Stimulated activated CD4-positive, alpha-beta T cell treated with anti-CD3 and anti-CD28 coated beads, Interleukin-15, amount 100 ng/mL, for 48 hours (primary cell): ENCODE measurements at regions not wholly inside any gene's neighbourhood (a gene's known extent, or its start where the extent isn't known, plus 50 kb on each side); places are given as distances from the start of the nearest gene placed in this dataset.

Experiments
- DNase-seq, 2 donors: peaks; one replicate each; pipeline ENCODE4 v3.0.0-alpha.2; 2020; ENCODE audit warnings: low read depth in 2 of 2

GRCh38 chr12:19953734-19954133, 414.6 kb upstream of the PDE3A start:
- DNase-seq = no peak

- DNase-seq = no peak
Observed at GRCh38 chr12:19954163-19954562, 414.2 kb upstream of the PDE3A start.

- DNase-seq = no peak
Observed at GRCh38 chr12:19957308-19958125, 410.8 kb upstream of the PDE3A start.

- DNase-seq = no peak
Observed at GRCh38 chr12:19958389-19958788, 409.9 kb upstream of the PDE3A start.

GRCh38 chr12:19959353-19959752, 409.0 kb upstream of the PDE3A start:
- no peak for DNase-seq

GRCh38 chr12:19960527-19960926, 407.8 kb upstream of the PDE3A start:
- DNase-seq = no peak

- DNase-seq = no peak
Observed at GRCh38 chr12:19962192-19962591, 406.1 kb upstream of the PDE3A start.

GRCh38 chr12:19963972-19964371, 404.4 kb upstream of the PDE3A start:
- no peak for DNase-seq

GRCh38 chr12:19964549-19964948, 403.8 kb upstream of the PDE3A start:
- no peak for DNase-seq

- no peak for DNase-seq
Observed at GRCh38 chr12:19965196-19966038, 402.9 kb upstream of the PDE3A start.

- no peak for DNase-seq
Observed at GRCh38 chr12:19967001-19967400, 401.3 kb upstream of the PDE3A start.

GRCh38 chr12:19967431-19967830, 400.9 kb upstream of the PDE3A start:
- DNase-seq = no peak

GRCh38 chr12:19970116-19970515, 398.2 kb upstream of the PDE3A start:
- no peak for DNase-seq

GRCh38 chr12:19970821-19971220, 397.5 kb upstream of the PDE3A start:
- DNase-seq = no peak

GRCh38 chr12:19971361-19972280, 396.7 kb upstream of the PDE3A start:
- DNase-seq = no peak

- DNase-seq = no peak
Observed at GRCh38 chr12:19972325-19973288, 395.7 kb upstream of the PDE3A start.

GRCh38 chr12:19978193-19978592, 390.1 kb upstream of the PDE3A start:
- no peak for DNase-seq

GRCh38 chr12:19979584-19979983, 388.8 kb upstream of the PDE3A start:
- no peak for DNase-seq

GRCh38 chr12:19981944-19982343, 386.4 kb upstream of the PDE3A start:
- no peak for DNase-seq

- DNase-seq = no peak
Observed at GRCh38 chr12:19988001-19988400, 380.3 kb upstream of the PDE3A start.

- no peak for DNase-seq
Observed at GRCh38 chr12:19988459-19988873, 379.9 kb upstream of the PDE3A start.
